ENCODE measurements at regions not wholly inside any gene's neighbourhood (a gene's known extent, or its start where the extent isn't known, plus 50 kb on each side); places are given as distances from the start of the nearest gene placed in this dataset.

- TF ChIP-seq CTCF (IDR thresholded peaks at IDR 0.05) = no peak
- no peak for TF ChIP-seq POLR2AphosphoS5 (IDR thresholded peaks at IDR 0.05)
- no peak for TF ChIP-seq EP300 (IDR thresholded peaks at IDR 0.05; ENCODE audit: low read depth)
- TF ChIP-seq POLR2A (IDR thresholded peaks at IDR 0.05) = no peak
Observed at GRCh38 chr15:85880501-85881190, 85.9 kb upstream of the KLHL25 start.
